Activated naive CD8-positive, alpha-beta T cell treated with anti-CD3 and anti-CD28 coated beads, Interleukin-2, amount 10 ng/mL, durations not matched to agents 7 days and 5 days (primary cell): ENCODE measurements at regions not wholly inside any gene's neighbourhood (a gene's known extent, or its start where the extent isn't known, plus 50 kb on each side); places are given as distances from the start of the nearest gene placed in this dataset.
"Not testable (repeated sequence)": the region's sequence is repeated elsewhere in the genome, so short reads cannot be mapped to it uniquely, and the experiment has no call there.

Source experiments
- ATAC-seq: fragments of 150-1000 bp; cut with Tn5 transposase; one replicate; pipeline ENCODE4 v1.10.0; 2021; ENCODE audit warnings: low read depth, moderate library complexity
- POLR2A ChIA-PET: fragments of 350-600 bp; sonication (Branson Sonifier 250); formaldehyde crosslinking; loops from one replicate; lab custom pipeline; 2021; ENCODE audit warnings: antibody characterized with exemption; lab: Charles Lee
- DNase-seq: peaks from one replicate; pipeline ENCODE4 v3.0.0; 2021
- H3K27ac Mint-ChIP-seq: one replicate; pipeline ENCODE4 v1.8.0; 2022; ENCODE audit warnings: mild to moderate bottlenecking, mixed read lengths
- H3K27me3 Mint-ChIP-seq: one replicate; pipeline ENCODE4 v1.8.0; 2022; ENCODE audit warnings: mild to moderate bottlenecking, moderate library complexity, mixed read lengths
- H3K36me3 Mint-ChIP-seq: one replicate; pipeline ENCODE4 v1.8.0; 2021; ENCODE audit warnings: mild to moderate bottlenecking, mixed read lengths
- H3K4me1 Mint-ChIP-seq: one replicate; pipeline ENCODE4 v1.8.0; 2021; ENCODE audit warnings: mixed read lengths
- H3K4me3 Mint-ChIP-seq: one replicate; pipeline ENCODE4 v1.8.0; 2022; ENCODE audit warnings: mild to moderate bottlenecking, moderate library complexity, mixed read lengths
- H3K9me3 Mint-ChIP-seq: one replicate; pipeline ENCODE4 v1.8.0; 2021; ENCODE audit warnings: mixed read lengths

DNA sequence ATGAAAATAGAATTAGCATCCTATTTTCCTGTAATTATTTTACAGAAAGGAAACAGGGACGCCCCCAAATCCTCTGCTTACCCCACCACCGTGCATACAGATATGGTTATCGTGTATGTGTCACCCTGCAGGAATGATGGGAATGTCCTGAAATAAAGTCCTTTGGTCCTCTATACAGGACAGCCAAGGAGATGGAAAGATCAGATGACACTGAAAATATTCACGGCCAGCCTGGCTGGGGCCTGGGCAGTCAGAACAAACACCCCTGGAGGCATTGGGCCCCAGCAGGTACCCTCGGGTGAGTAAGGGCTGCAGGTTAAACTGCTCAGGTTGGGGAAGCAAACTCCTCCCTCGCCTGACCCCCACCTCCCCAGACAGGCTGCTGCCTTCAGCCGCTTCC, 368.0 kb downstream of the FOXL1 start:
- Mint-ChIP-seq H3K27ac (no peak overlapping the region), H3K4me1 (no peaks in the 10 kb centered on the region), H3K36me3 (no peaks in the 10 kb centered on the region), H3K4me3 (no peak overlapping the region), H3K27me3 (no peaks in the 10 kb centered on the region), H3K9me3 (no peaks in the 10 kb centered on the region)
- DNase-seq (no peak), ATAC-seq (no peak)
- POLR2A ChIA-PET, result no interaction called here

DNA sequence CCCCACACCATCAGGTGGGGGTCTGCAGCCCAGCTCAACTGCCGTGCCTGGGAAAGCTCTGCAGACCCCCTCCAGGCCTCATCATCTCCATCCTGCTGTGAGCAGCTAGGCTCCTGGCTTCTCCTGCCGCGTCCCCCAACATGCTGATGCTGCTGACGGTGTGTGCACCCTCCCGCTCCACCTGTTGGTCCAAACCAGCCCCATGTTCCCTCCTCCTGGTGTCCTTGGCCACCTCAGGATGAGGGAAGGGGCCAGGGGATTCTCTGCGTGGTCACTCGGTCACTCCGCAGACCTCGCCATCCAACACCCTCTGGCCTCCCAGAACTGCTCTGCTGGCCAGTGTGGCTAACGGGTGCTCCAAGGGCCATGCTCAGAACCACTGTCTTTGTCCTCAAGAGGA, 368.6 kb downstream of the FOXL1 start:
- POLR2A ChIA-PET, result no interaction called here
- ATAC-seq (no peak), DNase-seq (no peak)
- no peaks in the 10 kb centered on the region for H3K9me3 Mint-ChIP-seq
- no peak overlapping the region for H3K27ac Mint-ChIP-seq
- no peaks in the 10 kb centered on the region for H3K36me3 Mint-ChIP-seq
- no peaks in the 10 kb centered on the region for H3K4me1 Mint-ChIP-seq
- no peaks in the 10 kb centered on the region for H3K27me3 Mint-ChIP-seq
- H3K4me3 Mint-ChIP-seq, result no peak overlapping the region

DNA sequence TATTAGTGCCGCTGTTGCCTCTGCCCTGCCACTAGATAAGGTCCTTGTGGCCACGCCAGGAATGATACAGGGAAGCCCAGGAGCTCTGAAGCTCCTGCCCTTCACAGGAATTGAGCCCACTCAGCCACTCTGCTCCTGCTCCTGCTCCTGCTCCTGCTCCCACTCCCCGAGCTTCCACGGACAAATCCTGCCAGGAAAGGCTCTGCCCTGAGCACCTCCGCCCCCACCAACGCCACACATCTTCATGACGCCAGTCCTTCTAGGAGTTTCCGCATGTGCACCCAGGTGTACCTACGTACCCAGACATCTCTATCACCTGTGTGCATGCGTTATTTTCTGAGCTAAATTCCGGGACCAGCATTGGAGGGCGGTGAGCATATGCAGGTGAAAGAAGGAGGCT, 369.1 kb downstream of the C16orf95 start:
- DNase-seq (no peak), ATAC-seq (no peak)
- no peaks in the 10 kb centered on the region for H3K4me1 Mint-ChIP-seq
- no peak overlapping the region for H3K4me3 Mint-ChIP-seq
- H3K9me3 Mint-ChIP-seq, result no peaks in the 10 kb centered on the region
- H3K27me3 Mint-ChIP-seq, result no peaks in the 10 kb centered on the region
- POLR2A ChIA-PET, result no interaction called here
- no peak overlapping the region for H3K27ac Mint-ChIP-seq
- H3K36me3 Mint-ChIP-seq, result no peaks in the 10 kb centered on the region

DNA sequence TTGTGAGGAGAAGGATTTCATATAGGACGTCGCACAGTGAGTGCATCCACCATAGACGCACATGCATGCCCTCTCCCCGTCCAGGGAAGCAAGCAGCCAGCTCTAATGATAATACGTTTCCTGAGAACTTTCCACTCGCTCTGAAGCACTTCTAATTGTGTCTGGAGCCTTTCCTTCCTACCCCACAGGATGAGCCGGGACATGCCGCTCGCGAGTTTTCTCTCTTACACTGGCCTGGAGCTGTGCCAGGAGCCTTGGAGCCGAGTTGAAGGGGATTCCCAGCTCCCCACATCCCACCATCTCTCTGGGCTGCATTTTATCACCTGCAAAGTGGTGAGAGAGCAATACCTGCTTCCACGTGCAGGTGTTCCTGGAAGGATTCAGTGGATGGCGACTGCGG, 368.1 kb downstream of the C16orf95 start:
- H3K4me3 Mint-ChIP-seq, result no peak overlapping the region
- no peaks in the 10 kb centered on the region for H3K36me3 Mint-ChIP-seq
- H3K27ac Mint-ChIP-seq, result no peak overlapping the region
- ATAC-seq, result no peak
- no peaks in the 10 kb centered on the region for H3K4me1 Mint-ChIP-seq
- H3K9me3 Mint-ChIP-seq, result no peaks in the 10 kb centered on the region
- DNase-seq, result no peak
- POLR2A ChIA-PET, result no interaction called here
- no peaks in the 10 kb centered on the region for H3K27me3 Mint-ChIP-seq

DNA sequence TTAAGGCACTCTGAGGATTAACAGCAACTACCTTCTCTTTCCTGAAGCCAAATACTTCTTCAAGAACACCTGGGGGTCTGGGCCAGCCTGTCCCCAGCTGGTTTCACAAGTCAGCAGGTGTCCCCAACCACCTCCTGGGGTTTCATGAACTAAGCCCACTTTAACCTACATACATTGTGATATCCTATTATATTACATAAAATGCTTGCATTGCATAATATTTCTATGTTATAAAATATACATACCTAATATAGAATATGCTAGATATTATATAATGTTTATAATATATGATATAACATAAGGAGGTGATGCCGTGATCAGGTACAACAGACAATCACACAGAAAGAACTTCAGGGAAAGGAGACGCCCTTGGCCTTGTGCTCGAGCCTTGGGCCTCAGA, 367.6 kb downstream of the C16orf95 start:
- Mint-ChIP-seq H3K4me3 (no peak overlapping the region), H3K36me3 (no peaks in the 10 kb centered on the region), H3K27ac (no peak overlapping the region), H3K27me3 (no peaks in the 10 kb centered on the region), H3K9me3 (no peaks in the 10 kb centered on the region), H3K4me1 (no peaks in the 10 kb centered on the region)
- ATAC-seq, result no peak
- POLR2A ChIA-PET, result no interaction called here
- DNase-seq, result no peak

DNA sequence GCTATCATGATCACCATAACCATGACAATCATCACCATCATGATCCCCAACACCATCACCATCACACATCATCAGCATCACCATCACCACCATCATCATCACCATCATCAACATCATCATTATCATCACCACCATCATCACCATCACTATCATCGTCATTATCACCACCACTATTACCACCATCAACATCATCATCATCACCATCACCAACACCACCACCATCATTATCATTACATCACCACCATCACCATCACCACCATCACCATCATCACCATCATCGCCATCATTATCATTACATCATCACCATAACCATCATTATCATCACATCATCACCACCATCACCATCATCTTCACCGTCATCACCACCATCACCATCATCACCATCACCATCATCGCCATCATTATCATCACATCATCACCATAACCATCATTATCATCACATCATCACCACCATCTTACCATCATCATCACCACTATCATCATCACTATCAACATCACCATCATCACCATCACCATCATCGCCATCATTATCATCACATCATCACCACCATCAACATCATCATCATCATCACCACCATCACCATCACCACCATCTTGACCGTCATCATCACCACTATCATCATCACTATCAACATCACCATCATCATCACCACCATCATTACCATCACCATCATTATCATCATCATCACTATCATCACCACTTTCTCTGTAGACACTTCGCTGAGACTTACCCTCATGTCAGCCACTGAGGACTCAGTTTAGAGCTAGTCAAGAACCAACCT, 366.0 kb downstream of the C16orf95 start:
- Mint-ChIP-seq H3K27me3 (no peaks in the 10 kb centered on the region), H3K4me1 (peaks cover 2% of the 10 kb centered on the region), H3K27ac (no peak overlapping the region), H3K36me3 (no peaks in the 10 kb centered on the region), H3K9me3 (no peaks in the 10 kb centered on the region), H3K4me3 (no peak overlapping the region)
- DNase-seq, result no peak
- POLR2A ChIA-PET, result no interaction called here
- no peak for ATAC-seq

DNA sequence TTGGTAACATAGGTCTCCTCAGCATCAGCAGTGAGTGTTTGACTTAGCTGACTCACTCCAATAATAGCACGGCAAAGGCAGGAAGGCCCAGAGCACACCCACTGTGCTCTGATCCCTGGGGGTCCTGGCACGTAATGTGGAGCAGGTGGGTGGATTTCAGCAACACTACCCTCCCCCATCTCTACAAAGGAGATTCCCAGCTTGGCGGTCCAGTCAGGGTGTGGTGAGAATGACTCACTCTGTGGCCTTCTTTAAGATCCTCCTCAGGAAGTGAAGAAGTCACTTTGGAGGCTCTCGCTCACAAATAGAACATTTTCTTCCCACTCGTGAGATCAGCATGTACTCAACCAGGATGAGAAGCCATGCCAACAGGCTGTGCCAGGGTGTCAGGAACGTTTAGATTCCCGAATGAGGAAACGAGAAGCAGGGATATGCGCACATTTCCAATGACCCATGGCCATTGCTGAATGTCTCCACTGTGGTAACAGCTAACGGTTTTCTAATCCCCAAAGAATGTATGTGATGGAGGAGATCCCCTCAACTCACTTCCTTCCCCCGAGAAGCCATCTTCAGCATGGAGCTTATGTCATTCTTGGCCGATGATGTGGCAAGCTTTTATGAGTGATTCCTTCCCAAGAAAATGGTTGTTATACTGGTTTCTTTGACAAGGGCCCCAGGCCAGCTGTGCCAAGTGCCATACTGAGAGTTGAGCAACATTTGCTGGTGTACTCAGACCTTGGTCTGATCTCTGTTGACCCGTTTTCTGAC, 365.2 kb downstream of the C16orf95 start:
- Mint-ChIP-seq H3K9me3 (no peaks in the 10 kb centered on the region), H3K4me1 (peaks cover 5% of the 10 kb centered on the region), H3K27ac (no peak overlapping the region), H3K4me3 (no peak overlapping the region), H3K36me3 (no peaks in the 10 kb centered on the region), H3K27me3 (no peaks in the 10 kb centered on the region)
- ATAC-seq, result no peak
- POLR2A ChIA-PET, result no interaction called here
- DNase-seq, result no peak

DNA sequence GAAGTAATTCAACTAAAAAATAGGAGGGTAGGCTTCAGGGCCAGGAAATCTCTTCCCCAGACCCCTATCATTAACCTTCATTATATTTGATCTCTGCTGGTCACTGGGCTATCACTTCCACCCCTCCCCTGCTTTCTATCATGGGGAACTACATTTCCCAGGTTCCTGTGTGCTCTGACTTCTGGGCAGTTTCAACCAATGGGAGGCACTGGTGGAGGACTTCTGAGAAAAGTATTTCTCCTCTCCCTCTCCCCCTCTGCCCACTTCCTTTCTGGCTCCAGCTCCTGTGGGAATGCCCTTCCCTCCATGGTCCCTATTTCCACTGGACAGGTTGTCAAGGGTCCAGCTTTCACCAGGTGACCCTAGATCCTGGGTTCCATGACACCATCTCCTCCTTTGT, 364.4 kb downstream of the C16orf95 start:
- H3K27me3 Mint-ChIP-seq, result no peaks in the 10 kb centered on the region
- no peaks in the 10 kb centered on the region for H3K9me3 Mint-ChIP-seq
- peaks cover 5% of the 10 kb centered on the region for H3K4me1 Mint-ChIP-seq
- no peak overlapping the region for H3K27ac Mint-ChIP-seq
- DNase-seq, result no peak
- ATAC-seq, result no peak
- H3K36me3 Mint-ChIP-seq, result no peaks in the 10 kb centered on the region
- POLR2A ChIA-PET, result no interaction called here
- H3K4me3 Mint-ChIP-seq, result no peak overlapping the region

DNA sequence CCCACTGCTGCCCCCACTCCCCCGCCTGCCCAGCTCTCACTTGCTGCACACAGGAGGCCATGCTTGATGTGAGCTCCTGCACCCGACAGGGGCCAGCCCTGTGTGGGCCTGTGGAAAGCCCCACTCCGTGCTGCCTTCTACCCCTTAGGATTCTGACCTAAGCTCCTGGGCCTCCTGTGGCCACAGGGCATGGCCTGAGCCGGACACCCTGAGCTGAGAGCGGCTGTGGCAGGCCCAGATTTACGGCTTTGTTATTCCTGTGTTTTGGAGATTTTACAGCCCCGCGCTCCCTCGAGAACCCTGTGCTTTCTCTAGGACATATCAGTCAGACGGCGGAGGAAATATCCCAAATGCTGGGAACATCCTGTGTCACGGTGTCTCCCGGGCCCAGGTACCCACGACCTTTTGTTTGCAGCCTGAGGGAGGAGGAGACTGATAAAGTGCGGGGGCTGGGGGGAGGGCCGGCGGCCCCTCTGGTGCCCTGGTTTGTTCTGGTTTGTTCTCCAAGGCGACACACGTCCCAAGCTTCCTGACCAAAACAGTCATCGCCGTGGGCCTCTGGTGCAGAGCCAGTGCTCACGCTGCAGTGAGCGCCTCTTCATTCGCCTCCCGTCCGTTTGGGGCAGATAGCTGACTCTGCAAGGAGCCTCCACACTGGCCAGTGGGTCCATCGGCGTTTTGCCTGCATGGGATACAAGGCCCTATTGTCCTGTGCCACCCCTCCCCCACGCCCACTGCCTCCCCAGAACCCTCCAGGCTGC, 363.4 kb downstream of the C16orf95 start:
- DNase-seq (no peak), ATAC-seq (no peak)
- no peak overlapping the region for H3K27ac Mint-ChIP-seq
- H3K4me3 Mint-ChIP-seq, result no peak overlapping the region
- no peaks in the 10 kb centered on the region for H3K9me3 Mint-ChIP-seq
- POLR2A ChIA-PET, result no interaction called here
- peaks cover 2% of the 10 kb centered on the region for H3K27me3 Mint-ChIP-seq
- H3K36me3 Mint-ChIP-seq, result no peaks in the 10 kb centered on the region
- peaks cover 5% of the 10 kb centered on the region for H3K4me1 Mint-ChIP-seq

DNA sequence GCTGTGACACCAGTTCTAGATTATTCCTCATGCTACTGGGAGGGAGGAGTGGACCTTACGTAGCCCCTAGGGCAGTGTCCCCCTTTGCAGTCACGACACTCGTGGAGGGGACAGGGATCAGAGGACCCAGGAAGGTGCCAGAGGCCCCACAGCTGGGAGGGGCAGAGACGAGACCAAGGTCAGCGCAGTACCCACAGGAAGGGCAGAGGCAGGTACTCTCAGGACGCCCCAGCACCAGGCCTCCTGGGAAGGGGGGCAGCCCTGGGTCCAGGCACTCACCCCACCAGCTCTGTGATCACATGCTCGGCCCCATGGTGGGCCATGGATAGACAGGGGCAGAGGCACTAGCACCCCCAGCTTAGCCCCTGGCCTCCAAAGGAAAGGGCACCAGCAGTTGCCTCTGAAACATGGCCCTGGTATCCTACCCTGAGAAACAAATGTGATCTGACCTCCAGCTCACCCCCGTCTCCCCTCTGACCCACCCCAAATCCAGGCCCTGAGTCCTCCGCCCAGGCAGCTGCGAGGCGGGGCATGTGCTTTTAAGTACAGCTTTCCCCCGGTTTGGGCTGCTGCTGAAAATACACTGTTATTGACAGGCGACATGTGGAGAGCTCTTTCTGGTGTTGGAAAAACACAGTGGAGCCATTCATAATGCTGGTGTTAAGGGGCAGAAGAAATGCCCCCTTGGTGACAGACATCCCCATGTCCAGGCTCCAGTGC, 361.9 kb downstream of the C16orf95 start:
- Mint-ChIP-seq H3K9me3 (no peaks in the 10 kb centered on the region), H3K27ac (no peak overlapping the region), H3K4me1 (peaks cover 5% of the 10 kb centered on the region), H3K36me3 (no peaks in the 10 kb centered on the region), H3K27me3 (peaks cover 4% of the 10 kb centered on the region), H3K4me3 (no peak overlapping the region)
- DNase-seq (no peak), ATAC-seq (no peak)
- POLR2A ChIA-PET, result no interaction called here

DNA sequence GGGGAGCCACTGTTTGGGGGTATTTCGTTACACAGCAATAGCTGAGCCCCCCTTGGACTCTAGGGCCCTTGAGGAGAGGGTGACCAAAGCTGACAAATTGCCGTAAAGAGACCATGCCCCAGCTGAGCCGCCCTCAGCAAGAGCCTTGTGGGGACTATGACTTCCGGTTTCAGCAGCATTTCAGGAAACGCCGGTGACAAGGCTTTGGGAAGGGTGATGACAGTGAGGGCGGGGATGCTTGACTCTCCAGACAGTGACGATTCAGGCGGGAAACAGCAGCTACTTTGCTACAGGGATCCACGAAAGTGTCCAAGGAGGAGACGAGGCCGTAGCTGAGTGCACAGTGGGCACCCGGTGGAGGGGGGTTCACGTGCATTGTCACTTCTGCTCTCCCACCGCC, 360.8 kb downstream of the C16orf95 start:
- POLR2A ChIA-PET, result no interaction called here
- H3K4me1 Mint-ChIP-seq, result peaks cover 5% of the 10 kb centered on the region
- H3K36me3 Mint-ChIP-seq, result no peaks in the 10 kb centered on the region
- peak overlapping the region; percentile 35 for H3K4me3 Mint-ChIP-seq
- H3K9me3 Mint-ChIP-seq, result no peaks in the 10 kb centered on the region
- ATAC-seq (peak; percentile 36), DNase-seq (no peak)
- H3K27me3 Mint-ChIP-seq, result peaks cover 4% of the 10 kb centered on the region
- H3K27ac Mint-ChIP-seq, result peak overlapping the region; percentile 67

DNA sequence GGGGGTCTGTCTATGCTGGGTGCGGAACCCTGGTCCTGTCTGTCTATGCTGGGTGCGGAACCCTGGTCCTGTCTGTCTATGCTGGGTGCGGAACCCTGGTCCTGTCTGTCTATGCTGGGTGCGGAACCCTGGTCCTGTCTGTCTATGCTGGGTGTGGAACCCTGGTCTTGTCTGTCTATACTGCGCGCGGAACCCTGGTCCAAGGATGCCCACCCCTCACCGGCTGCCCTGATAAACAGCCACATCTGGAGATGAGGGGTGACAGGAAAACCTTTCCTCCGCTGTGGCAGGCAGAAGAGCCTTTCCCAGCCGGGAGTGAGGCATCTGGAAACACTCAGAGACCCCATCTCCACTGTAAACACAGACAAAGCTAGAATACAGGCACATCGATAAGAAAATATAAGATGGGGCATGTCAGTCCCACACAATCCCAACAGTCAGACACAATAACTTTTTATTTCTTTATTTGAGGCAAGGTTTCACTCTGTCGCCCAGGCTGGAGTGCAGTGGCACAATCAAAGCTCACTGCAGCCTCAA, 359.5 kb downstream of the C16orf95 start:
- POLR2A ChIA-PET, H3K27ac Mint-ChIP-seq, H3K36me3 Mint-ChIP-seq, H3K4me3 Mint-ChIP-seq, H3K4me1 Mint-ChIP-seq, DNase-seq, ATAC-seq, H3K27me3 Mint-ChIP-seq, H3K9me3 Mint-ChIP-seq: not testable (repeated sequence)

DNA sequence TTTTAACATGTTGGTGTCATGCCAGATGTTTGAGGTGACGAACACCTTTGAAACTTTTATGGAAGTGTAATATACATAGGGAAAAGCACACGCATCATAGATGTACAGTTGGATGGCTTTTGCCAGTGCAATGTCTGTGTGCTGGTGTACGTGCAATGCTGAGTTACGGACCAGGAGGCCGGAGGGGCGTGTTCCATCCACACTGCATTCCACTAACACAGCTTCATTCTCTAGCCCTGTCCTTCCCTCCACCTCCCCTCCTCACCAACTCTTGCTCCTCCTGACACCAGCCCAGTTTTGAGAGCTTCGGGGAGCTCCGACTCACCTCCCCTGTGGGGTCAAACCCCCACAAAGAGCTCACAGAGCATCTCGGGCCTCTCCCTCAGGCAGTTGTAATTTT, 358.8 kb downstream of the C16orf95 start:
- H3K36me3 Mint-ChIP-seq, result no peaks in the 10 kb centered on the region
- ATAC-seq (no peak), DNase-seq (no peak)
- H3K27ac Mint-ChIP-seq, result no peak overlapping the region
- no peaks in the 10 kb centered on the region for H3K9me3 Mint-ChIP-seq
- POLR2A ChIA-PET, result no interaction called here
- peaks cover 5% of the 10 kb centered on the region for H3K4me1 Mint-ChIP-seq
- peaks cover 4% of the 10 kb centered on the region for H3K27me3 Mint-ChIP-seq
- H3K4me3 Mint-ChIP-seq, result no peak overlapping the region
